Limb (tissue), 2 donors: ENCODE measurements at regions not wholly inside any gene's neighbourhood (a gene's known extent, or its start where the extent isn't known, plus 50 kb on each side); places are given as distances from the start of the nearest gene placed in this dataset.

ENCODE experiments used
- DNase-seq, 2 donors: peaks; one replicate each; pipeline ENCODE4 v3.0.0-alpha.2; 2016; ENCODE audit errors: extremely low spot score in 2 of 2

DNA sequence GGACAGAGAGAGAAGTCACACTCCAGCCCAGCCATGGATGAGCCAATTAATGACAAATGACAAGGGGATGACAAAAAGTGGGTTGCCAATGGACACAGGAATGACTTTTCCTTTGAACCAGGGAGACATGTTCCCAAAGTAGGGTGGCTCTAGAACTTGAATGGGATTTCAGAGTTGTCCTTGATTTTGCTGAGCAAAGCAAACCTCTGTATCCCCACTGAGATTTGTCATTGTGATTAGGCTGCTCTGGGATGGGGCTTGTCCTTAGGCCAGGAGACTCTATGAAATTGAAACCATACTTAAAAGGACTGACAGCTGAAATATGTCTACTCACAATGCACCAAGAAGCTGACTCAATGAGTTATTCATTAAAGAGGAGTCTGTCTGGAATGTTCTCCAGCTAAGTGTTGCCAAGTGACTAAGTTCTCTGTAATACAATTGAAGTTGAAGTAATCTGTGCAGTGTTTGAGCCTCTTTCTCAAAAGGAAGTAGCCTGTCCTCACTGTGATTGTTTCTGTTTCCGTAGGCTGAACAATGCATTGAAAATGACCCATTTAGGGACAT, 69.0 kb upstream of the PCDH9 start:
- no peak for DNase-seq

- DNase-seq = no peak
Observed at GRCh38 chr13:67298297-67298696, 68.2 kb upstream of the PCDH9 start.

- no peak for DNase-seq
Observed at GRCh38 chr13:67296511-67296910, 66.4 kb upstream of the PCDH9 start.

DNA sequence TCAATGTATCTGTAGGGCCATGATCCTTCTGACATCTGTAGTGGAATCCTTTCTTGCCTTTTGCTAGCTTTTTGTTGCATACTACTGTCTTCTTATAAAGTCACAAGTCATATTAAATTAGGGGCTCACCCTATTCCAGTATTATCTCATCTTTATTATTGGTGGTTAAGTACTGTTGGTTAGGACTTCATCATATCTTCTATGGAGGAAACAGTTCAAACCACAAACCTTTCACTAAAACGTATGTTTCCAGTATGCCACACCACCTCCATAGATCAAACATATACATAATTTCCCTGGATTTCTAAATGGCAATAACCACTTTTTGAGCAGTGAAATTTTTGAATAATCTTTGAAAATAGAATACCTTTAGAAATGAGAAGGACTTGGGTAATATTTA, 62.8 kb upstream of the PCDH9 start:
- no peak for DNase-seq

DNA sequence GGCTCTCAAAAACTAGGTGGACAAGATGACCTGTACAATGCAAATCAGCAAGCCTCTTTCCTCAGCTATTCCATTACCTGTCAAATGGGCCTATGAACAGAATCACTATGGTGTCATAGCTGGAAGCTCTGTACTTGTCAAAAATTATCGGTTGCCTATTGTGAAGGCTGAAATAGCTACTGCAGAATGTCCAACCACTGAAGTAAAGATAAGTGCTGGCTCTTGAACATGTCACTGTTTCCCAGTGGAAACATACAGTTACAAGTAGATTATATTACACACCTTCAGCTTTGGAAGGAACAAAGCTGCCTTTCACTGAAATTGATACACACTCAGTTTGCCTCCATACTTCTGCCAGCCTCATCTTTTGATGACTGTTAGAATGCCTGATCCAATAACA, 55.5 kb upstream of the PCDH9 start:
- no peak for DNase-seq

GRCh38 chr13:67283637-67284036, 53.5 kb upstream of the PCDH9 start:
- no peak for DNase-seq

DNA sequence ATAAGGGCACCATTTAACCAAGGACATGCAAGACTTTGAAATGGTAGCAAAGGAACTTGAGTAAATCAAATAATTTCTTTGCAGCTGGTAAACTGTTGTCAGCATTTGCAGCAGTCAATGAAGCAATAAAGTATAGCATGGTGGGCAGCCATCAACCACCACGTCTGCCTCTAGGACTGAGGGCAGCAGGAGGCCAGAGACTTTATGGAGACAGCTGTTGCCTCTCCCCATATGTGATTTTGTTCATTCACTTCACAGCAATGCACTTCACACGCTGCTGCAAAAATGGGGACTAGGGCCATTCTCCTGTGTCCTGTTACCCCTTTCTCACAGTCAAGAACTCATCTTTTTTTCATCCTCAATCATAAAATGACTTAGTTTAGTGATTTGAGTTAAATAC, 51.3 kb upstream of the PCDH9 start:
- DNase-seq = no peak
